NCI-H748 treated with DMSO at 0.1 percent for 48 hours (cell line): ENCODE measurements at regions not wholly inside any gene's neighbourhood (a gene's known extent, or its start where the extent isn't known, plus 50 kb on each side); places are given as distances from the start of the nearest gene placed in this dataset.
"Not testable (repeated sequence)": the region's sequence is repeated elsewhere in the genome, so short reads cannot be mapped to it uniquely, and the experiment has no call there.

ENCODE experiments used
- DNase-seq: peaks from one replicate; lab custom pipeline; 2025; lab: John Stamatoyannopoulos, UW

DNA sequence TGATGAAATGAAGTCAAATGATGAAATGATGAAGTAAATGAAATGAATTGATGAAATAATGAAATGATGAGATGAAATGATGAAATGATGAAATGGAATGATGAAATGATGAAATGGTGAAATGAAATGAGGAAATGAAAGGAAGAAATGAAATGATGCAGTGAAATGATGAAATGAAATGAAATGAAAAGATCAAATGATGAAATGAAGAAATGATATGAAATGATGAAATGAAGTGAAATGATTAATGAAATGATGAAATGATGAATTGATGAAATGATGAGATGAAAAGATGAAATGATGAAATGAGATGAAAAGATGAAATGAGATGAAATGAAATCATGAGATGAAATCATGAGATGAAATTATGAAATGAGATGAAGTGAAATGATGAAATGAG is 139.2 kb upstream of the ERV3-1 start:
- not testable (repeated sequence) for DNase-seq

DNA sequence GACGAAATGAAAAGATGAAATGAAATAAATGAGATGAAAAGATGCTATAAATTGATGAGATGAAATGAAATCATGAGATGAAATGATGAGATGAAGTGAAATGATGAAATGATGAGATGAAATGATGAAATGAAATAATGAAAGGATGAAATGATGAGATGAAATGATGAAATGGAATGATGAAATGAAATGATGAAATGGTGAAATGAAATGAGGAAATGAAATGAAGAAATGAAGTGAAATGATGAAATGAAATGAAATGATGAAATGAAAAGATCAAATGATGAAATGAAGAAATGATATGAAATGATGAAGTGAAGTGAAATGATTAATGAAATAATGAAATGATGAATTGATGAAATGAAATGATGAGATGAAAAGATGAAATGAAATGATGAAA is 138.5 kb upstream of the ERV3-1 start:
- not testable (repeated sequence) for DNase-seq

DNA sequence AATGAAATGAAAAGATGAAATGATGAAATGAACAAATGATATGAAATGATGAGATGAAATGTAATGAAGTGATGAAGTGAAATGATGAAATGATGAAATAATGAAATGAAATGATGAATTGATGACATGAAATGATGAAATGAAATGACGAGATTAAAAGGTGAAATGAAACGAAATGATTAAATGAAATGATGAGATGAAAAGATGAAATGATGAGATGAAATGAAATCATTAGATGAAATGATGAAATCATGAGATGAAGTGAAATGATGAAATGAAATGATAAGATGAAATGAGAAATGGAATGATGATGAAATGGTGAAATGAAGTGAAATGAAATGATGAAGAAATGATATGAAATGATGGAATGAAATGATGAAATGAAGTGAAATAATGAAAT is 138.1 kb upstream of the ERV3-1 start:
- not testable (repeated sequence) for DNase-seq

DNA sequence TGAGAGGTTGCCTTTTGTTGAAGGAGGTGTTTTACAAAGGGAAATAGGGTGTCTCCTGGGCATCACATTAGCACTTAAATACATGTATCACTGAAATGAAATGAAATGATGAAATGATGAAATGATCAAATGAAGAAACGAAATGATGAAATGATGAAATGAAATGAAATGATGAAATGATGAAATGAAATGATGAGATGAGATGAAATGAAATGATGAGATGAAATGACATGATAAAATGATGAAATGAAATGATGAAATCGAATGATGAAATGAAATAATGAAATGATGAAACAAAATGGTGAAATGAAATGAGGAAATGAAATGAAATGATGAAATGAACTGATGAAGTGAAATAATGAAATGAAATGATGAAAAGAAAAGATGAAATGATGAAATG is 137.6 kb upstream of the ERV3-1 start:
- not testable (repeated sequence) for DNase-seq

DNA sequence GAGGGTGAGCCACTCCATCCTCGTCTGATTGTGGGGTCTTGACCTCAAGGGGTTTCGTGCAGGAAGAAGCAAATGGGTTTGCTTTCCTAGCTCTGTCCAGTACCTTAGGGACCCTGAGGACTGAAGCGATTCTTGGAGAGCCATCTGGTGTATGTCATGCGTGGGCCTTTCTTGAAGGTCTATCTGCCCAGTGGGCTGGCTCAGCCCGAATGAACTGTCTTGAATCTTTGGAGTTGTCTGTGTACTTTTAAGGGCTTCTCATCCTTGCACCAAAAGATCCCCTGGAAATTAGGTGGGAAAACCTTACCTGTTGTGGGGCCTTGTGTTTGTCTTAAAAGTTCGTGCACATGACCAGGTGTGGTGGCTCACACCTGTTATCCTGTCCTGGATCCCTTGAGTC is 135.4 kb upstream of the ERV3-1 start:
- not testable (repeated sequence) for DNase-seq

DNA sequence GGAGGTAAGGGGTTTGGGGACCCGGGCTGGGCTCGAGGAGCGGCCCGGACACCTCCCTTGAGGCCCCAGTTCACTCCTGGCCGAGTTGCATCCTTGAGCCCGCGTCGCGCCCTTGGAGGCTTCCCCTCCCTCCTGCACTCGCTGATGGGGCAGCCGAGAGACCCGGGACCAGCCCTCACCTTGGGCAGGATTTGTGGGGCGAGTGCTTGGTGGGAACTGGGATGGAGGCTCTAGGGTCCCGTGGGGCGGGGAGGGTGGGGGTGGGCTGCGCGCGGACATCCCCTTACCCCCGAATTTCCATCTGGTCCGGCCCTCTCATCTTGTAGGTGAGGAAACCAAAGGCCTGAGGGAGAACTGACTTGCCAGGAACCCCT is 134.9 kb upstream of the ERV3-1 start:
- DNase-seq: not testable (repeated sequence)

DNA sequence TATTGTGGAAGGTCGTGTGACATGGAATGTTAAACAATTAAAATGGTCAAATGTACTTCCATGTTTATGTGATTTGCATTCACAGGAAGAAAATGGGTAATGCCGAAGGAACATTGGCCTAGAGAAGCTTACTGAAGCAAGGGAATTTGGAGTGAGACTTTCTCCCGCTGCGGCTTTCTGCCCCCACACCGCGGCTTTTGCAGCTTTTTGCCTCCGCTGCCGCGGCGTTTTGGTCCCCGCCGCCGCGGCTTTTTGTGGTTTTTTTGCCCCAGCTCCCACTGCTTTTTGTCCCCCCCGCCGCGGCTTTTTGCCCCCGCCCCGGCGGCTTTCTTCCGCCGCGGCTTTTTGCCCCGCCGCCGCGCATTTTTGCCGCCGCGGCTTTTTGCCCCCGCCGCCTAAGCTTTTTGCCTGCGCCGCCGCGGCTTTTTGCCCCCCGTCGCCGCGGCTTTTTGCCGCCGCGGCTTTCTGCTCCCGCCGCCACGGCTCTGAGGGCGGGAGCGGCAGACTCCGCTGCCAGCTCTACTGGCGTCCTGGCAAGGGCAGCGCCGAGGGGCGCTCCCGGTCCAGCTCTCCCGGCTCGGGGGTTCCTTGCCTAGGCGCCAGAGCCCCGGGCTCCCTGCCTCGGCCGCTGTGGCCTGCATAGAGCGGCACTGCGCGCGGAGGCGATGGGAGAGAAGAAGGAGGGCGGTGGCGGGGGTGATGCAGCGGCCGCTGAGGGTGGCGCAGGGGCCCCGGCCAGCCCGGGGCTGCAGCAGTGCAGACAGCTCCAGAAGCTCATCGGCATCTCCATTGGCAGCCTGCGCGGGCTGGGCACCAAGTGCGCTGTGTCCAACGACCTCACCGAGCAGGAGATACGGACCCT is 134.3 kb upstream of the ERV3-1 start:
- DNase-seq: not testable (repeated sequence)

DNA sequence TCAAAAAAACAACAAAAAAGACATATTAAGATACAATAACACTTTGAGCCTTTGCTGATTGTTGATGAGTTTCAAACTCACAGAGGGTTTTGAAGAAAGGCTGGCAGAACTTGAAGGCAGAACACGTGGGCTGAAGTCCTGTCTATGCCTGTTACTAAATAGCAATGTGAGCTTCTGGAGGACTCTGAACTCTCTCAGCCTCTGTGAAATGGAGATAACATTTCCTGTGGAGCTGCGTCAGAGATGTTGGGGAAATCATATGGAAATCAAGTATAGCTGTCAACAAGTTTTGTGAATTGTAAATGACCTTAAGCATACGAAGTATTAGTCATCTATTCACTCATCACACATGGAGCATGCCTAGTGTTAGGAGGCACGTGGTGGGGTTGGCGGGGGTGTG is 130.4 kb upstream of the ERV3-1 start:
- DNase-seq: not testable (repeated sequence)

DNA sequence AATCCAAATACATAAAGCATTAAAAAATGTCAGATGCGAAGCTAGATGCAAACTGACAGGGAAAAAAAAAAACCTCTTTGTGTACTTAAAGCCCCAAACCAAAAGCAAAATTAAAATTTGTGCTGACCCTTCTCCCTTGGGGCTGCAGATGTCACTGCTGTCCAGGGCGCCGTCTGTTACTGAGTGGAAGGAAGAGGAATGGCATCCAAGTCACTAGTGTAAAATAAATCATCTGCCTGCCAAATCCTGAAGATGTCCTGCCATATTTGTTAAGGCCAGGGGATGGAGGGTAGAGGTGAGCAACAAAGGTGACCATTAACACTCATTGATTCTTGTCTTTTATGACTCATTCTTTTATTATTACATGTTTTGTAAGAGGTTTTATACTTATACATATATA is 126.6 kb upstream of the ERV3-1 start:
- not testable (repeated sequence) for DNase-seq

DNA sequence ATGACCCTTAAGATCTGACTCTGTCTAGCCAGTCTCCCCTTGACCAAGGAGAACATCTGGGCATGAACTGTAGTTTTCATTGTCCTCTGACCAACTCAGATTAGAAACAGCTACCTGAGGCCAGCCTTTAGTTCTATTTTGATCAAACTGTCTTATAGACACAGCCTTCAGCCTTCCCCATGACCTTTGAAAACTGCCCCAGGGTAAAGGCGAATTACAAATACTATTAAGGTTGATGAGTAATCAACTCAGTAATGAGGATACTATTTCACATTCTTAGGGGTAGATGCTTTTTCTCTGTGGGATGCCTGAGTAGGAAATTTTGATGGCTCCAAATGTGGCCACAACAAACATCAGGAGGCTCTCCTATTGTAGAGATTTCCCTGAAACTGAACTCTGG is 125.8 kb upstream of the ERV3-1 start:
- not testable (repeated sequence) for DNase-seq

DNA sequence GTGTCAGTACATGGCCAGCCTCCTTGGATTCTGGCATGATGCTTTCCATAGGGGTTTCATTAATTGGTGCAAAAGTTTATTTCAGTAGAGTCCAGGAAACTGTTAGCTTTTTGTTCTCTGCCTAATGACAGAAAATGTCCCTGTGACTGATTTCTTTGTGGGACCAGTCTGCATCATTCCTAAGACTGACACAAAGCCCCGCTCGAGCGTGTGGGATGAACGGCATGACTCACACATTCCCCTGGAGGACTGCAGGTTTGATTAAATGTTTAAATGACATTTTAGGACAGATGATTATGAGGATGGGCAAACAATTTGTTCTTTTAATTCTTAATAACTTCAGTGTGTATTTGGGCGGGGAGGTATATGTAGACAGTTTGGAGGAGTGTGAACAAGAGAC is 120.9 kb upstream of the ERV3-1 start:
- not testable (repeated sequence) for DNase-seq

DNA sequence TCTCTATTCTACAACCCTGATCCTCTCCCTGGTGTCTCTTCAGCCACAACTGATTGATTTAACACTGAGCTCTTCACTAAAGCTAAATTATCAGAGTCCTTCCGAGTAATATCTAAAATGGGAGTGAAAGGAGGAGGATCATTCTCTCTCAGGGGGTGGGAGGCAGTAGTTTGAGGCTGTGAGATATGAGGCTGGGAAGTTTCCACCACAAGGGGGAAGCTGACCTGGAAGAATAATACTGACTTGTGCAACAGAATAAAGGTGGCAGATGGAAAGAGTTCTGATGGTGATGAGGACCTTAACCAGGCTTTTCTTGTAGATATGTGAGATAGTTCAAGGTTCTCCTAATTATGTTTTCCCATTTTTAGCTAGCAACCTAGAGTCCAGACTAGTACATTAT is 118.1 kb upstream of the ERV3-1 start:
- DNase-seq: not testable (repeated sequence)

DNA sequence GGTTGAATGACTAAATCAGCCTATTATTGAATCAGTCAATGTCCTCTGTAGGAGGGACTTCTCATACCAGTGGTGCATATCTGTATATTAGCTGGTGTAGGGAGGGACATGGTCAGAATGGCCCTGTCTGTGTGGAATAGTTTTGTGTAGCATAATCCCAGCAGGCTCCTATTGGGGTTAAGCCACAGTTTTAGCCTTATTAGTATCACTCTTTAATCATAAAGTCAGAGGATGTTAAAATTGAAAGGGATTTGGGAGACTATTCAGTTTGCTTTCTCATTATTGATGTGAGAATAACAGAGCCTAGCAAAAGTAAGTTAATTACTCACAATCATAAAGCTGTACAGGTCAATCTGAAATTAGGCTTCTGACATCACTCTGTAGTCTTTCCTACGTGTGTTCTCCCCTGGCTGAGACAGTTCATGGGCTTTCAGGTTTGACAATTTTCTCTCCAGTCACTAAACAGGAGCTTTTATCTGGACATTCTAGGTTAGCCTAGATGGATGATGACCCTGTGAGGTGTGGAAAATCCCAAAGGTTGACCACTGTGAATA is 99.2 kb upstream of the ERV3-1 start:
- not testable (repeated sequence) for DNase-seq

DNA sequence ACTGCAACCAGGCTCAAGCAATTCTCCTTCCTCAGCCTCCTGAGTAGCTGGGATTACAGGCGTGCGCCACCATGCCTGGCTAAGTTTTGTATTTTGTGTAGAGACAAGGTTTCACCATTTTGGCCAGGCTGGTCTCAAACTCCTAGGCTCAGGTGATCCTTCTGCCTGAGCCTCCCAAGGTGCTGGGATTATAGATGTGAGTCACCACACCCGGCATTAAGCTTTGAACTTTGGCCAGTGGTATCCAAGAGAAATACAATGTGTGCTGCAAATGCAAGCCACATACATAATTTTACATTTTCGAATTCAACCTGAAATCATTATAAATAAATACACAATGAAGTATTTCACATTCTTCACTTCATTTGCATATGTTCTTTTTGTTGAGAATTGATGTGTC is 94.0 kb upstream of the ERV3-1 start:
- DNase-seq: not testable (repeated sequence)

DNA sequence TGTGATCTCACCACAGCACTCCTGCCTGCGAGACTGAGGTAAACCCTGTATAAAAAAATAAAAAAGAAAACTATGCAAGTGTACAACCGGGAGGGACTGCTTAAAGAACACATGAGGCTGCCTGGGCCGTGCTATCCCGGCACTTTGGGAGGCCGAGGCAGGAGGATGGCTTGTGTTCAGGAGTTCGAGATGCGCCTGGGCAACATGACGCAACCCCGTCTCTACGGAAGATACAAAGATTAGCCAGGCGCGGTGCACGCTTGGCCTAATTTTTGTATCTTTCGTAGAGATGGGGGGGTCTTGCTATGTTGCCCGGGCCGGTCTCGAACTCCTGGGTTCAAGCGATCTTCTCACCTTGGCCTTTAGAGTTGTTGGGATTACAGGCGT is 75.2 kb upstream of the ERV3-1 start:
- not testable (repeated sequence) for DNase-seq

DNA sequence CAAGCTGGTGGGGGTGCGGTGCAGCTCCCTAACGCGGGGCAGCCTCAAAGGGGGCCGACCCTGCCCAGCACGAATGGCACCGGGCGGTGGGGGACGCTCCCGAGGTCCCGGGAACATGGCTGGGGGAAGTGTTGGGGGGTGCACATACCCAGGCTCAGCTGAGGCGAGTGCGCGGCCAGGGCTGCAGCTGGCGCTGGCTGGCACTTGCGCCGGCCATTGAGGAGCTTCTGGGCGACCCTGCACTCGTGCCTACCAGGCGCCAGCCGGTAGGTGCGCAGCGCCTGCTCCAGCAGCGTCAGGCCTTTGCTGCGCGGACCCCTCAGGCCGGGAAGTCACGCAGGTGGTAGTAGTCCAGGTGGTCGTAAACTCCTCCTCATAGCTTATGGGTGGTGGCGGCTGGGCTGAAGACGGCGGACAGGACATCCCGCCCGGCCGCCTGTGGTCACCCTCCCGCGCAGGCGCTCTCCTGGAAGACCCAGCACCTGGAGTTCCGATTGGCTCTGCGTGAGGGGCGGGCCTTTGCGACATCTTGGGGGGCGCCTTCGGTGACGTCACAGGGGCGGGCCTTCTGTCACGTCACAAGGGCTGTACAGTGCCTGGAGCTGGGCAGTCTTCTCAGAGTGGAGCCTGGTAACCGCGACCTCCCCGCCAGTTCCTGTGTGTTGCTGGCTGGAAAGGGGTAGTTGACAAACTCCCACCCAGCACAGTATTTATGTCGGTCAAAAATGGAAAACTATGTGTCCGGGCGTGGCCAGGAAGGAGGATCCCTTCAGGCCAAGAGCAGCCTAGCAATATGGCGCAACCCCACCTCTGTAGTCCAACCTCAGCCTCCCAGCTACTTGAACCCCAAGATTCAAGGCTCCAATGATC is 74.5 kb upstream of the ERV3-1 start:
- peak; percentile 57 for DNase-seq

DNA sequence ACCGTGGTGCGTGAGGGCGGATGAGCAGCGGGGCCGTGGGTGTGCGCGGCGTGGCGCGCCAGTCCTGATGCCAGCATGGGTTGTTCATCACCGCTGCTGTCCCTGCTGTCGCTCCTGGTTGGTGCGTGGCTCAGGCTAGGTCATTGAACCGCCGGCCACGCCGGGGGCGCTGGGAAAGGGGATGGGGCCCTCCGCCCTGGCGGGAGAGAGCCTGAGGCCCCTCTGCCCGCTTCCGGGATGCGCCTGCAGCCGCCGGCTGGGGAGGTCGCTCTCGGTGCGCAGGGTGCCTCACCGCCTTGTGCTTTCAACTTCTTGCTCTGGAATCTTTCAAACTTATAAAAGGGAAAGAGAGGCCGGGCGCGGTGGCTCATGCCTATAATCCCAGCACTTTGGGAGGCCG is 68.5 kb upstream of the ERV3-1 start:
- DNase-seq: not testable (repeated sequence)

DNA sequence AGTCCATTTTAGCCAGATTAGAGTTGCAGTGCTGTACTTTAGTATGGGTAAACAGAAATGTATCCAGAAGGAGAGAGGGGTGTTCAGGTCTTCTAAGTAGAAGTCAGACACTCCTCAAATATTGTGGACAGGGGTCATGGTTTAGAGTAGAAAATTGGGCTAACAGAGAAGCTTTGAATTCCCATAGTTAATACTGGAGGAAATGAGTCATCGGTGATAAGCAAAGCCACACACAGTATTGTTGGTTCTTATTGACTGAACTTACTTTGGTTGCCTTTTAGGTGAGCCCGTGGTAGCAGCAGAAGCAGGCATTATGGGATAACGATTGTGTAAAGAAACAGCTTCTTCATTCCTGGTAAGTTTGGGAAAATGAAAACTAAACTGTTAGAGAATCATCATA is 66.7 kb upstream of the ERV3-1 start:
- DNase-seq: not testable (repeated sequence)

DNA sequence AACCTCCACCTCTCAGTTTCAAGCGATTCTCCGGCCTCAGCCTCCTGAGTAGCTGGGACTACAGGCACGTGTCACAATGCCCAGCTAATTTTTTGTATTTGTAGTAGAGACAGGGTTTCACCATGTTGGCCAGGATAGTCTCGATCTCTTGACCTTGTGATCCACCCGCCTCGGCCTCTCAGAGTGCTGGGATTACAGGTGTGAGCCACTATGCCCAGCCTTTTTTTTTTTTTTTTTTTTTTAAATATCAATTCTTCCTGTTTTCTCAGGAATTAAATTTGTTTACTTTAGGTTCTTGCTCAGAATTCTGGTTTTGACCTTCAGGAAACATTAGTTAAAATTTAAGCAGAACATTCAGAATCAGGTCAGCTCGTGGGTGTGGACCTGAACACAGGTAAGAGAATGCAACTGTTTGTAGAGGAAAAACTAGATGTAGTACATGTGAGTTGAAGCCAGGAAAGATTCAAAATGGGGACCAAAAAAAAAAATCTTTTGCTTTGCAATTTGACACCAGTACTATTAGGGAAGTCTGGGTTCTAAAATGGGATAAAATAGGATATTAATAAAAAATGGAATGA is 65.5 kb upstream of the ERV3-1 start:
- not testable (repeated sequence) for DNase-seq

DNA sequence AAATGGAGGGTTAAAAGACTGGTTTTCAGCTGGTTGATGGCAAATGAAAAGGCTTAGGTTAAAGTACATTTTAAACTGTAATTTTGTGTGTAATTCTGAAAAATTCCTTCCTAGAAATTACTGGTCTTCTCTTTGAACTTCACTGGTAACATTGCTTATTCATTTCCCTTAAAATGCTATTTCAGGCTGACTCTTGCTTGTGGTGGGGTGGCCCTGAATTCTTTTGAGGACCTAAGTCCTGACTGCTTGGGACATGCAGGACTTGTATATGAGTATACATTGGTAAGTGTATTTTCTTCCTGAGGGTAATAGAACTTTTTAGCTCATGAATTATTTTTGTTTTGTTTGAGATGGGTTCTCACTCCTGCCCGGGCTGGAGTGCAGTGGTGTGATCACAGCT is 63.0 kb upstream of the ERV3-1 start:
- DNase-seq: not testable (repeated sequence)

DNA sequence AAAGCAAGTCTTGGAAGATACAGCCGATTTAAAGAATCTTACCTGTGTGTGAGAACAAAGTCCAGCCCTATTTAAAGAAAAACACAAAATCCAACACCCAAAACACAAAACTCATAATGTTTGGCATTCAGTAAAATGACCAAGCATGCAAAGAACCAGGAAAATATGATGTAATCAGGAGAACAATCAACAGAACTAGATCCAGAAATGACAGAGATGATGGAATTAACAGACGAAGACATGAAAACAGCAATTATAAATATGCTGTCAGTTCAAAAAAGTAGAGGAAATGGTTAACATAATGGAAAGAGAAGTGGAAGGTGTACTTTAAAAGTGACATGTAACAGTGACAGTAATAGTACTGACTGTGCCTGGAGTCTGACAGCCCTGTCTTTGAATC is 56.1 kb upstream of the ERV3-1 start:
- not testable (repeated sequence) for DNase-seq

DNA sequence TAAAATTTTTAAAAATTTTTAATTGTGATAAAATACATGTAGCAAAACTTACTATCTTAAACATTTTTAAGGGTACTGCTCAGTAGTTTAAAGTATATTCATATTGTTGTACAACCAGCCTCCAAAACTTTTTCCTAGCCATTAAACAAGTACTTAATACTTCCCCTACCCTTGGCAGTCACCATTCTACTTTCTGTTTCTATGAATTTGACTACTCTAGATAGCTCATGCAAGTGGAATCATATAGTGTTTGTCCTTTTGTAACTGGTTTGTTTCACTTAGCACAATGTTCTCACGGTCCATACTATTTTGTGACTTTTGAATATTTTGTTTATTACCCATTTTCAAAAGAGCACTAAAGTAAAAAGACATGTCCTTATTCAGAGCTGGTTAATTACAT is 52.8 kb upstream of the ERV3-1 start:
- not testable (repeated sequence) for DNase-seq
